SK-N-SH (cell line): ENCODE measurements at regions not wholly inside any gene's neighbourhood (a gene's known extent, or its start where the extent isn't known, plus 50 kb on each side); places are given as distances from the start of the nearest gene placed in this dataset.

ENCODE experiments used
- CTCF ChIA-PET: fragments of 300-600, 350-600 bp; formaldehyde crosslinking; extraction: SDS; loops from one replicate; lab custom pipeline; 2021; lab: Yijun Ruan, JAX
- POLR2A ChIA-PET: fragments of 350-600 bp; sonication (Branson Sonifier 250); formaldehyde crosslinking; extraction: SDS; loops from one replicate; lab custom pipeline; 2020; ENCODE audit warnings: antibody characterized with exemption, inconsistent platforms; lab: Yijun Ruan, JAX
- DNase-seq: peaks from one replicate; pipeline ENCODE4 v3.0.0; 2012
- H2AFZ ChIP-seq: fragments of 200-600 bp; sonication (generic); 2 replicates; pipeline ENCODE4 v1.8.1; 2016; ENCODE audit warnings: antibody characterized with exemption, mild to moderate bottlenecking, low read depth
- H3F3A ChIP-seq: fragments of 200-600 bp; sonication (generic); replicated peaks from 2 replicates; pipeline ENCODE3; 2016; ENCODE audit warnings: antibody characterized with exemption, mild to moderate bottlenecking; ENCODE audit not compliant: insufficient read depth
- H3K27ac ChIP-seq, 2 experiments: fragments of 200-500 bp in 1 of 2; fragments of 200-600 bp in 1 of 2; sonication (Bioruptor generic) in 1 of 2; sonication (generic), shearing (Covaris generic) in 1 of 2; 2 replicates each; pipeline versions ENCODE4 v1.5.1 to v1.6.1; 2014 to 2016; ENCODE audit warnings: low read depth in 2 of 2, inconsistent platforms in 1 of 2, low read length in 1 of 2, mild to moderate bottlenecking in 1 of 2, mixed read lengths in 1 of 2
- H3K27me3 ChIP-seq: fragments of 200-600 bp; sonication (generic), shearing (Covaris generic); 2 replicates; pipeline ENCODE4 v1.6.1; 2016; ENCODE audit warnings: mixed run types; ENCODE audit not compliant: insufficient read depth
- H3K36me3 ChIP-seq, 2 experiments: fragments of 200-500 bp in 1 of 2; fragments of 200-600 bp in 1 of 2; sonication (Bioruptor generic) in 1 of 2; sonication (generic) in 1 of 2; replicated peaks in 1 of 2; 2 replicates each; pipeline versions ENCODE3 to v1.5.1; 2014 to 2016; ENCODE audit warnings: low read length in 1 of 2, mild to moderate bottlenecking in 1 of 2; ENCODE audit not compliant: insufficient read depth in 2 of 2, control insufficient read depth in 1 of 2
- H3K4me1 ChIP-seq, 2 experiments: fragments of 200-500 bp in 1 of 2; fragments of 200-600 bp in 1 of 2; sonication (Bioruptor generic) in 1 of 2; sonication (generic), shearing (Covaris generic) in 1 of 2; 2 replicates each; pipeline versions ENCODE4 v1.5.1 to v1.6.1; 2014 to 2016; ENCODE audit warnings: low read depth in 1 of 2, low read length in 1 of 2, mixed run types in 1 of 2; ENCODE audit not compliant: insufficient read depth in 2 of 2, control insufficient read depth in 1 of 2
- H3K4me2 ChIP-seq: fragments of 200-600 bp; sonication (generic), shearing (Covaris generic); 2 replicates; pipeline ENCODE4 v1.6.1; 2017; ENCODE audit warnings: mixed run types
- H3K4me3 ChIP-seq, 2 experiments: fragments of 200-500 bp in 1 of 2; fragments of 200-600 bp in 1 of 2; sonication (Bioruptor generic) in 1 of 2; sonication (generic), shearing (Covaris generic) in 1 of 2; 2 replicates each; pipeline versions ENCODE4 v1.5.1 to v1.8.1; 2014 to 2016; ENCODE audit warnings: low read depth in 2 of 2, inconsistent platforms in 1 of 2, low read length in 1 of 2, mild to moderate bottlenecking in 1 of 2, mixed read lengths in 1 of 2, moderate library complexity in 1 of 2
- H3K79me2 ChIP-seq: fragments of 200-600 bp; sonication (generic); 2 replicates; pipeline ENCODE4 v1.8.1; 2017; ENCODE audit warnings: mild to moderate bottlenecking; ENCODE audit not compliant: insufficient read depth
- H3K9ac ChIP-seq: fragments of 200-600 bp; sonication (generic); 2 replicates; pipeline ENCODE4 v1.6.1; 2017; ENCODE audit warnings: mixed run types
- H3K9me2 ChIP-seq: fragments of 200-600 bp; sonication (generic); 2 replicates; pipeline ENCODE4 v1.6.1; 2017; ENCODE audit warnings: mixed run types
- H3K9me3 ChIP-seq: fragments of 200-600 bp; sonication (generic); 2 replicates; pipeline ENCODE4 v1.6.1; 2017; ENCODE audit warnings: mixed run types, mild to moderate bottlenecking, moderate library complexity
- H4K20me1 ChIP-seq: fragments of 200-600 bp; sonication (generic); 2 replicates; pipeline ENCODE4 v1.6.1; 2017; ENCODE audit warnings: mild to moderate bottlenecking, mixed run types; ENCODE audit not compliant: insufficient read depth
- ELF1 ChIP-seq: IDR thresholded peaks from 2 replicates; pipeline ENCODE4 v1.4.0; 2012
- EP300 ChIP-seq, 2 experiments: IDR thresholded peaks; 2 replicates each; pipeline versions ENCODE4 v1.4.0 to v1.6.1; 2012; ENCODE audit warnings: borderline replicate concordance in 1 of 2, low read depth in 1 of 2, low read length in 1 of 2
- EZH2phosphoT487 ChIP-seq: fragments of 200-600 bp; sonication (generic); IDR thresholded peaks from 2 replicates; pipeline ENCODE4 v1.6.1; 2017; ENCODE audit warnings: low read depth, mixed run types, mild to moderate bottlenecking, antibody characterized with exemption, moderate library complexity, borderline replicate concordance
- FOSL2 ChIP-seq: IDR thresholded peaks from 2 replicates; pipeline ENCODE4 v1.4.0; 2012; ENCODE audit warnings: low read depth, mild to moderate bottlenecking, moderate library complexity, borderline replicate concordance
- FOXJ3 ChIP-seq: sonication (generic); formaldehyde crosslinking; IDR thresholded peaks from 2 replicates; pipeline ENCODE4 v1.5.1; 2020; ENCODE audit warnings: mild to moderate bottlenecking, missing genetic modification reagents
- GATA2 ChIP-seq: sonication (generic); formaldehyde crosslinking; IDR thresholded peaks from 2 replicates; pipeline ENCODE4 v1.5.0; 2020; ENCODE audit warnings: mild to moderate bottlenecking, missing genetic modification reagents
- MEF2A ChIP-seq: IDR thresholded peaks from 2 replicates; pipeline ENCODE4 v1.4.0; 2012; ENCODE audit warnings: low read depth, borderline replicate concordance
- NFIC ChIP-seq: IDR thresholded peaks from 2 replicates; pipeline ENCODE4 v1.4.0; 2012; ENCODE audit warnings: borderline replicate concordance
- NRF1 ChIP-seq: IDR thresholded peaks from 2 replicates; pipeline ENCODE4 v1.6.1; 2012; ENCODE audit warnings: low read depth, mild to moderate bottlenecking, low read length
- RAD21 ChIP-seq: IDR thresholded peaks from 2 replicates; pipeline ENCODE4 v1.6.1; 2012; ENCODE audit warnings: mild to moderate bottlenecking, low read length
- RCOR1 ChIP-seq: fragments of 150-350 bp; IDR thresholded peaks from 2 replicates; pipeline ENCODE4 v1.6.1; 2017; ENCODE audit warnings: antibody characterized with exemption, low read length
- RXRA ChIP-seq: IDR thresholded peaks from 2 replicates; pipeline ENCODE4 v1.4.0; 2012; ENCODE audit warnings: low read depth, mild to moderate bottlenecking, borderline replicate concordance
- SMC3 ChIP-seq: IDR thresholded peaks from 2 replicates; pipeline ENCODE4 v1.6.1; 2012; ENCODE audit warnings: low read depth, low read length, improper control_type of control experiment
- TCF12 ChIP-seq: IDR thresholded peaks from 2 replicates; pipeline ENCODE4 v1.4.0; 2012
- TEAD4 ChIP-seq: IDR thresholded peaks from 2 replicates; pipeline ENCODE4 v1.4.0; 2012; ENCODE audit warnings: mild to moderate bottlenecking, borderline replicate concordance; ENCODE audit not compliant: insufficient read depth
- YY1 ChIP-seq: IDR thresholded peaks from 2 replicates; pipeline ENCODE4 v1.4.0; 2012; ENCODE audit warnings: low read depth, mild to moderate bottlenecking
- WGBS: methylation state at CpG from one replicate; pipeline ENCODE4 v1.1.6; 2017; ENCODE audit warnings: low lambda C conversion rate; 5-methylcytosine and 5-hydroxymethylcytosine counted together
- TF ChIP-seq, protein P1 (sequence below): IDR thresholded peaks from 2 replicates; pipeline ENCODE4 v1.4.0; 2012; ENCODE audit warnings: low read depth, borderline replicate concordance
- TF ChIP-seq, protein P2 (sequence below): IDR thresholded peaks from 2 replicates; pipeline ENCODE4 v1.4.0; 2012; ENCODE audit warnings: low read depth
- TF ChIP-seq, protein P3 (sequence below): fragments of 150-350 bp; IDR thresholded peaks from 2 replicates; pipeline ENCODE4 v1.6.1; 2016; ENCODE audit warnings: mild to moderate bottlenecking, low read depth, low read length
- TF ChIP-seq, protein P4 (sequence below): fragments of 150-350 bp; IDR thresholded peaks from 2 replicates; pipeline ENCODE4 v1.6.1; 2017; ENCODE audit warnings: antibody characterized with exemption, low read length, low read depth, borderline replicate concordance
- TF ChIP-seq, protein P5 (sequence below): IDR thresholded peaks from 2 replicates; pipeline ENCODE4 v1.4.0; 2012; ENCODE audit warnings: low read depth, borderline replicate concordance
- TF ChIP-seq, protein P6 (sequence below): fragments of 200-600 bp; sonication (generic); IDR thresholded peaks from 2 replicates; pipeline ENCODE4 v1.6.1; 2017; ENCODE audit warnings: antibody characterized with exemption, mild to moderate bottlenecking, moderate library complexity

DNA sequence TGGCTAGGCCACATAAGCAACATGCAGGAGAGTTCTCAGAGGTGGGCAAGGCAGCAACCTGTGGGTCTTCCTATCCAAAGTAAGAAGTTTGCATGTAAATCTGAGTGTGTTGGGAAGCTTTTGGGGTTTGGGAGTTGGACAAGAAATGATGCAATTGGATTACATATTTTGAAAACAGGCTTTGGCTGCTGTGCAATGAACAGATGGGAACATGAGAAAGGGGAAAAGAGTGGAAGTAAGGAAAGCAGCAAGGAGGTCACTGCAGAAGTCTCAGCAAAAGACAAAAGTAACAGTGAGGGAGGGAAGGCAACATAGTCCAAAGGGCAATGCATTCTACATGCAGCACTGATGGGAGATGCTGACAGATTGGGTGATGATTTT is 61.1 kb upstream of the C10orf90 start (continued):
- TF ChIP-seq, protein P1, sequence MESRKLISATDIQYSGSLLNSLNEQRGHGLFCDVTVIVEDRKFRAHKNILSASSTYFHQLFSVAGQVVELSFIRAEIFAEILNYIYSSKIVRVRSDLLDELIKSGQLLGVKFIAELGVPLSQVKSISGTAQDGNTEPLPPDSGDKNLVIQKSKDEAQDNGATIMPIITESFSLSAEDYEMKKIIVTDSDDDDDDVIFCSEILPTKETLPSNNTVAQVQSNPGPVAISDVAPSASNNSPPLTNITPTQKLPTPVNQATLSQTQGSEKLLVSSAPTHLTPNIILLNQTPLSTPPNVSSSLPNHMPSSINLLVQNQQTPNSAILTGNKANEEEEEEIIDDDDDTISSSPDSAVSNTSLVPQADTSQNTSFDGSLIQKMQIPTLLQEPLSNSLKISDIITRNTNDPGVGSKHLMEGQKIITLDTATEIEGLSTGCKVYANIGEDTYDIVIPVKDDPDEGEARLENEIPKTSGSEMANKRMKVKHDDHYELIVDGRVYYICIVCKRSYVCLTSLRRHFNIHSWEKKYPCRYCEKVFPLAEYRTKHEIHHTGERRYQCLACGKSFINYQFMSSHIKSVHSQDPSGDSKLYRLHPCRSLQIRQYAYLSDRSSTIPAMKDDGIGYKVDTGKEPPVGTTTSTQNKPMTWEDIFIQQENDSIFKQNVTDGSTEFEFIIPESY: no peak
- TF ChIP-seq, protein P2, sequence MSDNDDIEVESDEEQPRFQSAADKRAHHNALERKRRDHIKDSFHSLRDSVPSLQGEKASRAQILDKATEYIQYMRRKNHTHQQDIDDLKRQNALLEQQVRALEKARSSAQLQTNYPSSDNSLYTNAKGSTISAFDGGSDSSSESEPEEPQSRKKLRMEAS: no peak
- TF ChIP-seq FOXJ3 (CRISPR knock-in tag): no peak

DNA sequence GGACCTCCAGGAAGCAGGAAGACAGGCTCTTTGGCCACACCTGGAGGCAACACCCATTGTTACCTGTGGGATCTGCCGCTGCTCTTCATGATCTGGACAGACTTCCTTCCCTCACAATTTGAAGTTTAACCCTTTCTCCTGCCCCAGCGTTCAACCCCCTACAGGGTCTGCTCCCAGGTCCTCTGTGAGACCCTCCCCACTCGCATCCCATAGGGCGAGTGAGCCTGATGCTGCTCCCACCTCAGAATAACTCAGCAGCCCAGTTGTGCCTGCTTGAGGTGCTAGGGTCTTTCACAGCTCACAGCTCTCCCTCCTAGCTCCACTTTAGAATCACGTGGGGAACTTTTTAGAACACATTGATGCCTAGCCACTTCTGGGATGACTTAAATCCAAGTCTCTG is 61.8 kb upstream of the C10orf90 start:
- H3K79me2 ChIP-seq: no peaks in the 10 kb centered on the region
- H3F3A ChIP-seq: no peaks in the 10 kb centered on the region

More for the DNA sequence above, 61.8 kb upstream of the C10orf90 start:
- Histone ChIP-seq H3K4me2 (no peak overlapping the region), H3K4me1 (no peaks in the 10 kb centered on the region), H3K9me2 (no peaks in the 10 kb centered on the region), H3K4me3 (no peak overlapping the region), H3K27ac (no peak overlapping the region), H3K27me3 (no peaks in the 10 kb centered on the region; the same call in 1 of the 2 replicates), H3K36me3 (no peaks in the 10 kb centered on the region), H2AFZ (no peak overlapping the region), H3K9ac (no peak overlapping the region), H3K9me3 (no peaks in the 10 kb centered on the region), H4K20me1 (no peaks in the 10 kb centered on the region)
- POLR2A ChIA-PET: no interaction called here
- DNase-seq: no peak
- WGBS: 18% methylated on average over 5 of the region's 5 CpGs
- CTCF ChIA-PET: interaction anchor here (2.3 kb wide), 1 partner anchor 17 kb away, joined by 8 read pairs; no protein-coding TSS in a partner anchor
- TF ChIP-seq RCOR1 (no peak), GATA2 (no peak), YY1 (no peak), RXRA (no peak), MEF2A (no peak), EZH2phosphoT487 (no peak), TCF12 (no peak), NRF1 (no peak), NFIC (no peak), FOSL2 (no peak), TEAD4 (no peak), RAD21 (no peak), ELF1 (no peak), SMC3 (no peak), EP300 (IDR thresholded peaks at IDR 0.05; ENCODE audit: borderline replicate concordance in 1 of 2, low read depth in 1 of 2, low read length in 1 of 2) (no peak)
- TF ChIP-seq, protein P3, sequence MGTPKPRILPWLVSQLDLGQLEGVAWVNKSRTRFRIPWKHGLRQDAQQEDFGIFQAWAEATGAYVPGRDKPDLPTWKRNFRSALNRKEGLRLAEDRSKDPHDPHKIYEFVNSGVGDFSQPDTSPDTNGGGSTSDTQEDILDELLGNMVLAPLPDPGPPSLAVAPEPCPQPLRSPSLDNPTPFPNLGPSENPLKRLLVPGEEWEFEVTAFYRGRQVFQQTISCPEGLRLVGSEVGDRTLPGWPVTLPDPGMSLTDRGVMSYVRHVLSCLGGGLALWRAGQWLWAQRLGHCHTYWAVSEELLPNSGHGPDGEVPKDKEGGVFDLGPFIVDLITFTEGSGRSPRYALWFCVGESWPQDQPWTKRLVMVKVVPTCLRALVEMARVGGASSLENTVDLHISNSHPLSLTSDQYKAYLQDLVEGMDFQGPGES: no peak
- TF ChIP-seq, protein P4, sequence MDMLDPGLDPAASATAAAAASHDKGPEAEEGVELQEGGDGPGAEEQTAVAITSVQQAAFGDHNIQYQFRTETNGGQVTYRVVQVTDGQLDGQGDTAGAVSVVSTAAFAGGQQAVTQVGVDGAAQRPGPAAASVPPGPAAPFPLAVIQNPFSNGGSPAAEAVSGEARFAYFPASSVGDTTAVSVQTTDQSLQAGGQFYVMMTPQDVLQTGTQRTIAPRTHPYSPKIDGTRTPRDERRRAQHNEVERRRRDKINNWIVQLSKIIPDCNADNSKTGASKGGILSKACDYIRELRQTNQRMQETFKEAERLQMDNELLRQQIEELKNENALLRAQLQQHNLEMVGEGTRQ: no peak
- TF ChIP-seq, protein P5, sequence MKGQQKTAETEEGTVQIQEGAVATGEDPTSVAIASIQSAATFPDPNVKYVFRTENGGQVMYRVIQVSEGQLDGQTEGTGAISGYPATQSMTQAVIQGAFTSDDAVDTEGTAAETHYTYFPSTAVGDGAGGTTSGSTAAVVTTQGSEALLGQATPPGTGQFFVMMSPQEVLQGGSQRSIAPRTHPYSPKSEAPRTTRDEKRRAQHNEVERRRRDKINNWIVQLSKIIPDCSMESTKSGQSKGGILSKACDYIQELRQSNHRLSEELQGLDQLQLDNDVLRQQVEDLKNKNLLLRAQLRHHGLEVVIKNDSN: no peak
- TF ChIP-seq, protein P6, sequence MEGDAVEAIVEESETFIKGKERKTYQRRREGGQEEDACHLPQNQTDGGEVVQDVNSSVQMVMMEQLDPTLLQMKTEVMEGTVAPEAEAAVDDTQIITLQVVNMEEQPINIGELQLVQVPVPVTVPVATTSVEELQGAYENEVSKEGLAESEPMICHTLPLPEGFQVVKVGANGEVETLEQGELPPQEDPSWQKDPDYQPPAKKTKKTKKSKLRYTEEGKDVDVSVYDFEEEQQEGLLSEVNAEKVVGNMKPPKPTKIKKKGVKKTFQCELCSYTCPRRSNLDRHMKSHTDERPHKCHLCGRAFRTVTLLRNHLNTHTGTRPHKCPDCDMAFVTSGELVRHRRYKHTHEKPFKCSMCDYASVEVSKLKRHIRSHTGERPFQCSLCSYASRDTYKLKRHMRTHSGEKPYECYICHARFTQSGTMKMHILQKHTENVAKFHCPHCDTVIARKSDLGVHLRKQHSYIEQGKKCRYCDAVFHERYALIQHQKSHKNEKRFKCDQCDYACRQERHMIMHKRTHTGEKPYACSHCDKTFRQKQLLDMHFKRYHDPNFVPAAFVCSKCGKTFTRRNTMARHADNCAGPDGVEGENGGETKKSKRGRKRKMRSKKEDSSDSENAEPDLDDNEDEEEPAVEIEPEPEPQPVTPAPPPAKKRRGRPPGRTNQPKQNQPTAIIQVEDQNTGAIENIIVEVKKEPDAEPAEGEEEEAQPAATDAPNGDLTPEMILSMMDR: no peak
